ENCODE measurements at regions not wholly inside any gene's neighbourhood (a gene's known extent, or its start where the extent isn't known, plus 50 kb on each side); places are given as distances from the start of the nearest gene placed in this dataset.
"Not testable (repeated sequence)": the region's sequence is repeated elsewhere in the genome, so short reads cannot be mapped to it uniquely, and the experiment has no call there.

DNA sequence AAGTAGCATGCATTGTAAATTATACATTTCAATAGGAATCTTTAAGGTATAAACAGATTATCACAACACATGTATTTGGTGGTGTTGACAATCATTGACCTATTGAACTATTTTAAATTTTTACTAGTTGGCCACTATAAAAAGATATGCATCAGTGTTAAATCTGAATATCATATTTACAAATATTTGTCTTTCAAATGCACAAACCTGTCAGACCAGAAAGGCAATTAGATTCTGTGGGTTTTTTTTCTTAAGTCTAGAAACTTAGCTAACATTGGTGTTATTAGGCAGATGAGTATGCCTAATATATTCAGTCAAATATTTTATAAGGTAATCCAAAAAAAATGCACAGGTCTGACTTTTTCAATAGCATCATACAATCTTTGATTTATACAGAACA, 241.4 kb upstream of the DGKB start:
- H3K27me3 ChIP-seq (ENCODE audit: control insufficient read depth, insufficient read depth, low read length), result no peaks in the 10 kb centered on the region
- no peaks in the 10 kb centered on the region for H3K36me3 ChIP-seq (ENCODE audit: control insufficient read depth, insufficient read depth, low read length)
- no peaks in the 10 kb centered on the region for H3K4me1 ChIP-seq (ENCODE audit: control insufficient read depth, insufficient read depth, low read length)
- H3K9ac ChIP-seq (ENCODE audit: low read depth, low read length), result no peak overlapping the region
- H3K9me3 ChIP-seq (ENCODE audit: control insufficient read depth, insufficient read depth, low read length), result no peaks in the 10 kb centered on the region
- no peak overlapping the region for H3K4me3 ChIP-seq (ENCODE audit: low read depth, low read length)

DNA sequence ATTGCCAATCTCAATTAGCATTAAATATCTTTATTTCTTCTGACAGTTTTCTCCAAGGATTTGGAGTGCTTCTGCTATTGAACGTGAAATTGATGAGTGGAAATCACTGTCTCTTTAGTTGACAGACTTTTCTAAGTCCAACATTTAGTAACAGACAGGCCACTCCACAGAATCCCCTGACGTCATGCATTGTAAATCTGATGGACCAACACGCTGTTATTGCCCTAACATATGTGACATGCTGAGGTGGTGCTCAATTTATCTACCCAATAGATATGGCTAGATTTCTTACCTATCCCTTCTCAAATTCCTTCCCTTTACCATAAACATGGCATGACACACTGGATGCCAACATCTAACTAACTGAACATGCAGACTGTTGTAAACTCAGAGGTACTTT, 240.6 kb upstream of the DGKB start:
- no peaks in the 10 kb centered on the region for H3K27me3 ChIP-seq (ENCODE audit: control insufficient read depth, insufficient read depth, low read length)
- no peak overlapping the region for H3K9ac ChIP-seq (ENCODE audit: low read depth, low read length)
- no peak overlapping the region for H3K4me3 ChIP-seq (ENCODE audit: low read depth, low read length)
- H3K36me3 ChIP-seq (ENCODE audit: control insufficient read depth, insufficient read depth, low read length), result no peaks in the 10 kb centered on the region
- H3K9me3 ChIP-seq (ENCODE audit: control insufficient read depth, insufficient read depth, low read length), result no peaks in the 10 kb centered on the region
- no peaks in the 10 kb centered on the region for H3K4me1 ChIP-seq (ENCODE audit: control insufficient read depth, insufficient read depth, low read length)

DNA sequence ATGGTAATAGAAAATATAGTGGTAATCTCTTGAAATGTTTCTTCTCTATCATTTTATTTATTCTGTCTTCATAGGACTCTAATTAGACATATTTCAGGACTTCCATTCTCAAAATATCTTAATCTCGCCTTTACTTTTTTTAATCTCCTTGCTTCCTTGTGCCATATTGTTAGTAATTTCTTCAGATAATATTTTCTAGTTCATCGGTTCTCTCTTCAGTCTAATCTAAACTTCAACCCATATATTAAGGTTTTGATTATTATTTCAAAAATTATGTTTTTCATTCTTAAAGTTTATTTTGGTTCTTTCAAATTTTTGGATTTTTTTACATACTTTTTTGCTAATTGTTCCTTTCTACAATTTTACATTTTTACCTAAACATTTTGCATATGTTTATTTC, 237.9 kb upstream of the DGKB start:
- Histone ChIP-seq H3K9ac (ENCODE audit: low read depth, low read length) (no peak overlapping the region), H3K4me3 (ENCODE audit: low read depth, low read length) (no peak overlapping the region), H3K4me1 (ENCODE audit: control insufficient read depth, insufficient read depth, low read length) (no peaks in the 10 kb centered on the region), H3K27me3 (ENCODE audit: control insufficient read depth, insufficient read depth, low read length) (no peaks in the 10 kb centered on the region), H3K9me3 (ENCODE audit: control insufficient read depth, insufficient read depth, low read length) (no peaks in the 10 kb centered on the region), H3K36me3 (ENCODE audit: control insufficient read depth, insufficient read depth, low read length) (no peaks in the 10 kb centered on the region)

DNA sequence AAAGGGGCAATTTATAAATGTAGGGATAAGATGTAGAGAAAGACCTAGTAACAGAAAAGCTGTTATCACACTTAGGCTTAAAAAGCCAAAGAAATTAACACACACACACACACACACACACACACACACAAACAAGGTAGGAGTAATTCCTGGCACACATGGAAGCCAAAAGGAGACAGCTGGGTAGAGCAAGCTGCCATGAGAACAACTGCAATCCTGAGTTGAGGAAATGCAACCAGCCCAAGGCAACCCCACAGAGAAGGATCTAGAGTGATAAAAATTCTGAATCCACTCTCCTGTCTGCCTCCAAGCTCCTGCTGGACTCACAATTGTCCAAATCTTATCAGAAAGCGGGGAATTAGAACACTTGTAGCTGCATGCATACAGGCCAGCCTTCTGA, 229.1 kb upstream of the DGKB start:
- H3K4me3 ChIP-seq (ENCODE audit: low read depth, low read length), result no peak overlapping the region
- H3K9ac ChIP-seq (ENCODE audit: low read depth, low read length), result no peak overlapping the region
- H3K27me3 ChIP-seq (ENCODE audit: control insufficient read depth, insufficient read depth, low read length), result no peaks in the 10 kb centered on the region
- H3K36me3 ChIP-seq (ENCODE audit: control insufficient read depth, insufficient read depth, low read length), result no peaks in the 10 kb centered on the region
- no peaks in the 10 kb centered on the region for H3K4me1 ChIP-seq (ENCODE audit: control insufficient read depth, insufficient read depth, low read length)
- H3K9me3 ChIP-seq (ENCODE audit: control insufficient read depth, insufficient read depth, low read length), result no peaks in the 10 kb centered on the region

DNA sequence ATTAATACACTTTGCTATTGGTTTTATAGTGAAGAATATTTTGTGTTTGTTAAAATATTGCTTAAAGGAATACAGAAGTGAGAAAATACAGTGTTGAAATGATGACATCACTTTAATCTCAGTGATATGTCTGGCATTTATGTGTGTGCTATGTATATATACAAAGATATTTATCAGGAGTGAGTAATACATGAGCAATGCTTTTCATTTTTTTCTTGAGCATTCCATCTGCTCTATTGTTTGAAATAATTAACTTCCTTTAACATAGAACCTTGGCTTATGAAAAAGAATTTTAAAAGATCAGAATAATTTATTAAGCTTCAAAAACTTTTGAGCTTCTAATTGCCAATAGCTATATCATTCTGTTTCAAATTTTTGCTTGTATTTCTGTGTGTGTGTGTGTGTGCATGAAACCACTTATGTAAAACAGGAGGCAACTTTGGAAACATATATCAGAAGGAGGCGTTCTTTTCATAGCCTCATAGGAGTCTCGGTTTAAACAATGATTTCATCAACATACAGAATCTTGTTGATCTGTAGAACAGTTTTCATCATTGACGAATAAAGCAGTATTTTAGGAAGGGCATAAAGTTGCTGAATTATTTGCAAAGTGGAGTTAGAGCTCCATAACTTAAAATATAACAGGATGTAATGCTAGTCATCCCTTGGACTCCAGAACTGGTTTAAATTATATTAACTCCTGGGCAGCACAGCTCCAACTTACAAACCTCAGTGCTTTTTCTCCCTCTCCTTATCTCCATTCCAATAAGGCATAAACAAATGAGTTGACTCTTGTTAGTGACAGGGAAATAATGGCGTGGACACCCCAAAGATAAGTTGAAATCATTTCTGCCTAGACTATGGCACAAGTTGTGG, 228.4 kb upstream of the DGKB start:
- H3K9ac ChIP-seq (ENCODE audit: low read depth, low read length), result no peak overlapping the region
- no peaks in the 10 kb centered on the region for H3K27me3 ChIP-seq (ENCODE audit: control insufficient read depth, insufficient read depth, low read length)
- H3K9me3 ChIP-seq (ENCODE audit: control insufficient read depth, insufficient read depth, low read length), result no peaks in the 10 kb centered on the region
- H3K36me3 ChIP-seq (ENCODE audit: control insufficient read depth, insufficient read depth, low read length), result no peaks in the 10 kb centered on the region
- H3K4me1 ChIP-seq (ENCODE audit: control insufficient read depth, insufficient read depth, low read length), result no peaks in the 10 kb centered on the region
- H3K4me3 ChIP-seq (ENCODE audit: low read depth, low read length), result no peak overlapping the region

DNA sequence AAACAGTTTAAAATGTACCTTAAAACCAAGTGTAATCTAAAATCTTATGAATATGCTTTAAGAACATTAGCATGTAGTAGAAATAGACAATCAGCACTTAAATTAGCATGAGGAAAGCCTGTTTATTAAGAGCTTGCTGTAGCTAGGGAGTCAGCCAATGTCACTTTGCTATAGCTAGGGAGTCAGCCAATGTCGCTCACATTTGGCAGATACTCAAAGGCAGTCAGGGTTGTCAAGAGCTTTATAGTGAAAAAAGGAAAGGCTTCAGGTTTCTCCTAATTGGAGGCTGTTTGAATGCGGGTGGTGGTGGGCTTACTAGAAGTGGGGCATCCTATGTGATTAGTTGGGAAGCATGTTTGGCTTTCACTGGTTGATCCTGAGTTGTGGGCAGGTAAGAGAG, 226.2 kb upstream of the DGKB start:
- no peak overlapping the region for H3K4me3 ChIP-seq (ENCODE audit: low read depth, low read length)
- H3K9ac ChIP-seq (ENCODE audit: low read depth, low read length), result no peak overlapping the region
- no peaks in the 10 kb centered on the region for H3K9me3 ChIP-seq (ENCODE audit: control insufficient read depth, insufficient read depth, low read length)
- no peaks in the 10 kb centered on the region for H3K36me3 ChIP-seq (ENCODE audit: control insufficient read depth, insufficient read depth, low read length)
- no peaks in the 10 kb centered on the region for H3K4me1 ChIP-seq (ENCODE audit: control insufficient read depth, insufficient read depth, low read length)
- no peaks in the 10 kb centered on the region for H3K27me3 ChIP-seq (ENCODE audit: control insufficient read depth, insufficient read depth, low read length)

DNA sequence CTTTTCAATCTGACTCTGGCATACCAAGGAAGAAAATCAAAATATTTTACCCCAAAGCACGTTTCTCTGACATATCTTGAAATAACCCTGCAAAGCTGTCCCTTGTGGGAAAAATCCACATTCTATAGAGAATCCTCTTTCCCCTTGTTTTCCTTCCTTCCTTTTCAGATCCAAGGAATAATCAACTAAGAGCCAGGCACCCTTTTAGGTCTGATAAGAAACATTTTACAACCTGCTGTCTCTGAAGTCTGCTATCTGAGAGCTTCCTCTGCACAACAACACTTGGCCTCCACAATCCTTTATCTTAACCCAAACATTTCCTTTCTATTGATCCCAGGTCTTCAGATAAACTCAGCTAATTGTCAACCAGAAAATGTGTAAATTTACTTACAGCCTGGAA, 224.1 kb upstream of the DGKB start:
- not testable (repeated sequence) for H3K4me1 ChIP-seq (ENCODE audit: control insufficient read depth, insufficient read depth, low read length); H3K4me3 ChIP-seq (ENCODE audit: low read depth, low read length)

DNA sequence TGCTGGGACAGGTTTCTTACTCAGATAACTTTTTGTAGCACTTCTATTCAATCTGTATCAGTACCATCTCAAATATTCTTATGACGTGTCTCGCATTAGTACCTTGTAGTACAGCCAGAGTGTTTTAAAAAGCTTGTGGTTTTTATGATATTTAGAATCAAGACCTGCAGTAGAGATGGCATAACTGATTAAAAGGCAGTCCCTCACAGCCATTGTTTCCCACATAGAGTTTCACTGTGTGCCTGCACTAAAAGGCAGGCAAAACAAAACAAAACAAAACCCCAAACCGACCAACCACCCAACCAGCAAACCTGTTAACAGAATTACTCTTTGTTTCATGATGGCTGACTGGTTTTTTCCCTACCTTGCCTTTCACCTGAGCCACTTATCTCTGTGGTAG, 221.3 kb upstream of the DGKB start:
- Histone ChIP-seq H3K9me3 (ENCODE audit: control insufficient read depth, insufficient read depth, low read length) (no peaks in the 10 kb centered on the region), H3K27me3 (ENCODE audit: control insufficient read depth, insufficient read depth, low read length) (no peaks in the 10 kb centered on the region), H3K36me3 (ENCODE audit: control insufficient read depth, insufficient read depth, low read length) (no peaks in the 10 kb centered on the region), H3K4me3 (ENCODE audit: low read depth, low read length) (no peak overlapping the region), H3K9ac (ENCODE audit: low read depth, low read length) (no peak overlapping the region), H3K4me1 (ENCODE audit: control insufficient read depth, insufficient read depth, low read length) (no peaks in the 10 kb centered on the region)

More for the DNA sequence above, 224.1 kb upstream of the DGKB start:
- H3K9me3 ChIP-seq (ENCODE audit: control insufficient read depth, insufficient read depth, low read length); H3K27me3 ChIP-seq (ENCODE audit: control insufficient read depth, insufficient read depth, low read length); H3K9ac ChIP-seq (ENCODE audit: low read depth, low read length); H3K36me3 ChIP-seq (ENCODE audit: control insufficient read depth, insufficient read depth, low read length): not testable (repeated sequence)

DNA sequence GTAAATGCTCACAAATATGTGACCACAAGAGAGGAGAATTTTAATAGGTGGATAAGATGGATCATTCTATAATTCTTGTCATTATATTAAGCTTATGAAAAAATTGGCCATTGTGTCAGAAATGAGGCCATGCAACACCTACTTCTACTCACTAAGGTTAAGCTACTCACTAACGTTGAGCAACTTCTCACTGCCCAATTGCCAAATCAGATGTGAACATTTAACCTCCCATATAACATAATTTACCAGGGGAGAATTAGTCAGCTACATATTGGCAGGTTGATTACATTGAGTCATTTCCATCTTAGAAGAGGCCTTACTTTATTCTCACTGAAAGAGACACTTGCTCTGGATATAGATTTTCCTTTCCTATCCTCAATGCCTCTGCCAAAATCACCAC, 211.2 kb upstream of the DGKB start:
- no peaks in the 10 kb centered on the region for H3K36me3 ChIP-seq (ENCODE audit: control insufficient read depth, insufficient read depth, low read length)
- H3K4me3 ChIP-seq (ENCODE audit: low read depth, low read length), result no peak overlapping the region
- H3K9me3 ChIP-seq (ENCODE audit: control insufficient read depth, insufficient read depth, low read length), result no peaks in the 10 kb centered on the region
- no peaks in the 10 kb centered on the region for H3K4me1 ChIP-seq (ENCODE audit: control insufficient read depth, insufficient read depth, low read length)
- H3K9ac ChIP-seq (ENCODE audit: low read depth, low read length), result no peak overlapping the region
- H3K27me3 ChIP-seq (ENCODE audit: control insufficient read depth, insufficient read depth, low read length), result no peaks in the 10 kb centered on the region

DNA sequence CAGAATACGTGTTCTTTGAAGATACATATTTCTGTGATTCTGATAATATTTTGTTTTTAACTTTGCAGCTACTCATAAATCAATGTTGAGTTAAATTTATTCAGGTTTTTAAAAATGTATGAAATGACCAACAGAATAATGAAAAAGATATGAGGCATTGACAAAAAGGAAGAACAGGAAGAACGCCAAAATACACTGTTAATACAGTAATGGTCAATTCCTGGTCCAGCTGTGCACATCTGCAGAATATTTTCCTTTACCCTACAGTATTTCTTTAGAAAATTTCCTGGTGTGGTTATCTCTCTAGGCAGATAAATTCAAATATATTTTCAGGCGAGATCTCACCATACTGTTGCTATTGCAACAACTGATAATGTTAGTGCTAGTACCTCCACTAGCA, 203.2 kb upstream of the DGKB start:
- H3K9ac ChIP-seq (ENCODE audit: low read depth, low read length), result no peak overlapping the region
- H3K9me3 ChIP-seq (ENCODE audit: control insufficient read depth, insufficient read depth, low read length), result no peaks in the 10 kb centered on the region
- no peaks in the 10 kb centered on the region for H3K4me1 ChIP-seq (ENCODE audit: control insufficient read depth, insufficient read depth, low read length)
- H3K4me3 ChIP-seq (ENCODE audit: low read depth, low read length), result no peak overlapping the region
- no peaks in the 10 kb centered on the region for H3K27me3 ChIP-seq (ENCODE audit: control insufficient read depth, insufficient read depth, low read length)
- no peaks in the 10 kb centered on the region for H3K36me3 ChIP-seq (ENCODE audit: control insufficient read depth, insufficient read depth, low read length)

DNA sequence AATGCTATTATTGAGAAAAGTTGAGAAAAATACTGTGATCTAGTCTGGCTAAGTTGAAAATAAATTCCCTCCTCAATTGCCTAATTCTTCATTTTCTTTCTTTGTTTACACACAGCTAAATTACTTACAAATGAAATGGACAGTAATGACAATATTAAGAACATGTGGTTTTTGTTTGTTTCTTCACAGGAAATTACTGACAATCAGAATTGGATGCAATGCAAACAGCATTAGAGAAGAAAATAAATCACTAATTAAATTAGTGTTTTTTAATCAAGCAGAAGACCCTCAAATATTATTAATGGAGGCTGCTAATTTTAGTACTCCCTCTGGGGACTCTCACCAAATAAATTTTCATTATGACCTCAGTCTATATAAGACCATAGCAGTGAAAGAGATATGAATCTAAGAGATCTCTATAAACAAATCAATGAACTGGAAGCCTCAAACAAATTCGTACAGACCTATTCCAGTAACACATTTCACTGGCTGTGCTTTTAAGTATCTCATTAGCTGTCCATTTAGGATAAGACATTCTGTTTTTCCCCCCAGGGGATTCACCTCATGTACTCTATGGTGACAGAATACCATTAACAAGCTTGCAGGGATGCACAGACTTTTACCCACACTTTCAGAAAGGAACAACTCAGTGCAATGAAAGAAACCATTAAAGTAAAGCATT, 202.0 kb upstream of the DGKB start:
- H3K4me3 ChIP-seq (ENCODE audit: low read depth, low read length), result no peak overlapping the region
- H3K9ac ChIP-seq (ENCODE audit: low read depth, low read length), result no peak overlapping the region
- no peaks in the 10 kb centered on the region for H3K9me3 ChIP-seq (ENCODE audit: control insufficient read depth, insufficient read depth, low read length)
- no peaks in the 10 kb centered on the region for H3K27me3 ChIP-seq (ENCODE audit: control insufficient read depth, insufficient read depth, low read length)
- H3K4me1 ChIP-seq (ENCODE audit: control insufficient read depth, insufficient read depth, low read length), result no peaks in the 10 kb centered on the region
- no peaks in the 10 kb centered on the region for H3K36me3 ChIP-seq (ENCODE audit: control insufficient read depth, insufficient read depth, low read length)

DNA sequence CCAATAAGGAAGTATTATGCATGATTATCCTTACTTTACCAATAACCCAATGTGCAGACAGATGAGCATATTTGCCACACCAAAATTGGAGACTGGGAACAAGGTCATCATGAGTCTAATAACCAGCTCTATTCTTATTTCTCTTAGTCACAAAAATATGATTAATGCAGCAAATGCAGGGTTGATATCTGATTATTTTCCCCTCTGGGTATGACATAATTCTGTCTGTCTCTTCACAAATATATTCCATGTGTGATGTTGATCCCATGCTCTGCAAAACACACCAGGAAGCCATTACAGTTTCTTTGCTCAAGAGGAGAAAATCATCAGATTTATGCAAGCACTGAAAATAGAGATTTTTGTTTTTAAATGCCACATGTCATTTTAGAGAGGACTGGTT, 196.5 kb upstream of the DGKB start:
- H3K27me3 ChIP-seq (ENCODE audit: control insufficient read depth, insufficient read depth, low read length), result no peaks in the 10 kb centered on the region
- H3K4me1 ChIP-seq (ENCODE audit: control insufficient read depth, insufficient read depth, low read length), result no peaks in the 10 kb centered on the region
- H3K36me3 ChIP-seq (ENCODE audit: control insufficient read depth, insufficient read depth, low read length), result no peaks in the 10 kb centered on the region
- H3K9me3 ChIP-seq (ENCODE audit: control insufficient read depth, insufficient read depth, low read length), result no peaks in the 10 kb centered on the region
- H3K9ac ChIP-seq (ENCODE audit: low read depth, low read length), result no peak overlapping the region
- no peak overlapping the region for H3K4me3 ChIP-seq (ENCODE audit: low read depth, low read length)
